Panc1 (cell line): ENCODE measurements at regions not wholly inside any gene's neighbourhood (a gene's known extent, or its start where the extent isn't known, plus 50 kb on each side); places are given as distances from the start of the nearest gene placed in this dataset.

Experiments used
- CTCF ChIP-seq: fragments of 450-650 bp; IDR thresholded peaks from 2 replicates; pipeline ENCODE4 v1.5.1; 2017; ENCODE audit warnings: mild to moderate bottlenecking
- POLR2AphosphoS5 ChIP-seq: IDR thresholded peaks from 2 replicates; pipeline ENCODE4 v1.6.1; 2012; ENCODE audit warnings: mild to moderate bottlenecking, low read depth, low read length, moderate library complexity

GRCh38 chr18:38525039-38525438, 959.4 kb upstream of the CELF4 start:
- no peak for TF ChIP-seq CTCF
- no peak for TF ChIP-seq POLR2AphosphoS5
